Endothelial cell of umbilical vein (primary cell): ENCODE measurements at regions not wholly inside any gene's neighbourhood (a gene's known extent, or its start where the extent isn't known, plus 50 kb on each side); places are given as distances from the start of the nearest gene placed in this dataset.

ENCODE experiments used
- BruUV-seq: library from RNA; stranded (reverse); fragments of 400-500 nt; replicated peaks from 2 replicates; lab custom pipeline; 2021; lab: Mats Ljungman, UMichigan
- CTCF ChIA-PET: fragments of 300-600, 350-600 bp; sonication (Branson Sonifier 250); formaldehyde crosslinking; loops from one replicate; lab custom pipeline; 2021; ENCODE audit warnings: antibody characterized with exemption, inconsistent platforms; lab: Charles Lee
- POLR2A ChIA-PET: fragments of 300-600, 350-600 bp; sonication (Branson Sonifier 250); formaldehyde crosslinking; loops from one replicate; lab custom pipeline; 2021; ENCODE audit warnings: antibody characterized with exemption, inconsistent platforms; lab: Charles Lee
- DNase-seq: peaks from one replicate; pipeline ENCODE4 v3.0.0-alpha.2; 2011; ENCODE audit warnings: low read depth, low spot score
- FAIRE-seq: peaks from 2 replicates; lab custom pipeline; 2011; peaks lifted over from hg19 to GRCh38; lab: Jason Lieb, UNC
- H2AFZ ChIP-seq: 2 replicates; pipeline ENCODE4 v1.6.0; 2012; ENCODE audit warnings: low read depth, low read length, control low read depth, inconsistent platforms
- H3K27ac ChIP-seq: 2 replicates; pipeline ENCODE4 v1.5.1; 2011; ENCODE audit warnings: low read depth, mild to moderate bottlenecking, control low read depth, low read length, moderate library complexity; ENCODE audit not compliant: insufficient read depth
- H3K27me3 ChIP-seq, 2 experiments: 2 replicates each; pipeline versions ENCODE4 v1.6.0 to v1.6.1; 2011; ENCODE audit warnings: low read length in 2 of 2, mixed read lengths in 1 of 2; ENCODE audit not compliant: control insufficient read depth in 2 of 2, insufficient read depth in 2 of 2
- H3K36me3 ChIP-seq, 2 experiments: 2 replicates in 1 of 2; 3 replicates in 1 of 2; pipeline ENCODE4 v1.5.1; 2011; ENCODE audit warnings: low read length in 2 of 2, mild to moderate bottlenecking in 1 of 2, moderate library complexity in 1 of 2; ENCODE audit not compliant: control insufficient read depth in 2 of 2, insufficient read depth in 2 of 2; ENCODE audit errors: extremely low read depth in 1 of 2
- H3K4me1 ChIP-seq: 3 replicates; pipeline ENCODE4 v1.5.1; 2011; ENCODE audit warnings: mild to moderate bottlenecking, low read length; ENCODE audit not compliant: control insufficient read depth, insufficient read depth; ENCODE audit errors: extremely low read depth
- H3K4me2 ChIP-seq: 2 replicates; pipeline ENCODE4 v1.6.1; 2011; ENCODE audit warnings: low read length, control low read depth, mixed read lengths; ENCODE audit not compliant: insufficient read depth
- H3K4me3 ChIP-seq, 3 experiments: fragments of 200-600 bp in 1 of 3; sonication (generic), shearing (Covaris generic) in 1 of 3; replicated peaks in 1 of 3; 2 replicates each; pipeline ENCODE4 v1.5.1; 2011 to 2016; ENCODE audit warnings: control low read depth in 3 of 3, low read length in 3 of 3, mild to moderate bottlenecking in 2 of 3, inconsistent platforms in 1 of 3, low read depth in 1 of 3, moderate library complexity in 1 of 3; ENCODE audit not compliant: insufficient read depth in 1 of 3
- H3K79me2 ChIP-seq: 2 replicates; pipeline ENCODE4 v1.6.0; 2012; ENCODE audit warnings: low read length, inconsistent platforms; ENCODE audit not compliant: control insufficient read depth, insufficient read depth
- H3K9ac ChIP-seq: replicated peaks from 2 replicates; pipeline ENCODE3; 2011; ENCODE audit warnings: low read length, control low read depth; ENCODE audit not compliant: insufficient read depth; ENCODE audit errors: extremely low read depth
- H3K9me1 ChIP-seq: replicated peaks from 3 replicates; pipeline ENCODE4 v1.6.0; 2011; ENCODE audit warnings: mild to moderate bottlenecking, low read length; ENCODE audit not compliant: control insufficient read depth, insufficient read depth; ENCODE audit errors: extremely low read depth
- H3K9me3 ChIP-seq: replicated peaks from 2 replicates; pipeline ENCODE4 v1.5.1; 2012; ENCODE audit warnings: low read length, inconsistent platforms; ENCODE audit not compliant: control insufficient read depth, insufficient read depth
- H4K20me1 ChIP-seq: replicated peaks from 2 replicates; pipeline ENCODE3; 2011; ENCODE audit warnings: mild to moderate bottlenecking, low read length; ENCODE audit not compliant: control insufficient read depth, insufficient read depth; ENCODE audit errors: extremely low read depth
- EZH2 ChIP-seq: IDR thresholded peaks from 2 replicates; pipeline ENCODE4 v1.6.1; 2012; ENCODE audit warnings: borderline replicate concordance, low read depth, mild to moderate bottlenecking, moderate library complexity, low read length, inconsistent platforms; ENCODE audit not compliant: severe bottlenecking
- FOS ChIP-seq: IDR thresholded peaks from 2 replicates; pipeline ENCODE4 v1.6.1; 2011; ENCODE audit warnings: mild to moderate bottlenecking, low read length, moderate library complexity, borderline replicate concordance; ENCODE audit not compliant: insufficient read depth
- GATA2 ChIP-seq: IDR thresholded peaks from 2 replicates; pipeline ENCODE4 v1.7.0; 2011; ENCODE audit warnings: low read depth, mild to moderate bottlenecking, moderate library complexity, mixed read lengths, low read length; ENCODE audit not compliant: insufficient read length, insufficient read depth
- JUN ChIP-seq: IDR thresholded peaks from 2 replicates; pipeline ENCODE4 v1.6.1; 2011; ENCODE audit warnings: borderline replicate concordance, low read depth; ENCODE audit not compliant: insufficient read length, insufficient read depth
- MYC ChIP-seq: IDR thresholded peaks from one replicate; pipeline ENCODE4 v1.6.1; 2011; ENCODE audit warnings: mild to moderate bottlenecking, low read depth, low read length
- POLR2A ChIP-seq: IDR thresholded peaks from 2 replicates; pipeline ENCODE4 v1.6.1; 2012; ENCODE audit warnings: low read depth, mild to moderate bottlenecking, control low read depth, low read length
- POLR2AphosphoS5 ChIP-seq: IDR thresholded peaks from 2 replicates; pipeline ENCODE4 v1.6.1; 2012; ENCODE audit warnings: low read depth, mild to moderate bottlenecking, control low read depth, low read length, moderate library complexity; ENCODE audit not compliant: insufficient read depth
- dilution Hi-C: fragments of 300-500 bp; cut with MboI; formaldehyde crosslinking; loops from one replicate; pipeline ENCODE4 v1.15.0; 2019; ENCODE audit warnings: low sequenced_read_pairs; ENCODE audit not compliant: extremely low pct_ligation_motif_present
- intact Hi-C: fragments of 100-400 bp; cut with micrococcal nuclease; formaldehyde crosslinking; loops from one replicate; pipeline ENCODE4 v1.10.0; 2022
- TF ChIP-seq, protein P1 (sequence below): IDR thresholded peaks from 2 replicates; pipeline ENCODE4 v1.6.1; 2011; ENCODE audit not compliant: insufficient read depth, insufficient read length
- TF ChIP-seq, protein P2 (sequence below), 2 donors: IDR thresholded peaks; 1 replicate in 1 of 2; 2 replicates in 1 of 2; pipeline ENCODE4 v1.5.1; 2011; ENCODE audit warnings: low read length in 2 of 2, mild to moderate bottlenecking in 2 of 2, moderate library complexity in 2 of 2, control low read depth in 1 of 2, inconsistent platforms in 1 of 2, low read depth in 1 of 2; ENCODE audit not compliant: insufficient read depth in 1 of 2; ENCODE audit errors: extremely low read depth in 1 of 2

DNA sequence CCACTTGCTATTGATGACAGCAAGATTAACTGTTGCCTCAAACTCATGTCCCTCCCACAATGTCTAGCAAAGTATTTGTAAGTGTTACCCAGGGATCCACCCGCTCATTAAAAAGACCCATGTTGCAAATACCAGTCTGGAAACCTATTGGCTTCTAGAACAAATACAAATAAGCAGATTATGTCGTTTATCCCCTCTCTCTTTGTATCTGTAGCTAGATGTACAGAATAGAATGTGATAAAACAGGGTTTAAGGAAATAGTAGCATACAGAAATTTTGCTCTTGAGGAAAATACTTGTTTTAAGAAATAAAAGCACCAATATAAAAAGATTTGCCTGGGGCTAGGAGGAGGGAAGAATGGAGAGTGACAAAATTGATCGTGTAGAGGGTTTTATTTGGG is 142.7 kb upstream of the ZIC3 start:
- Histone ChIP-seq H4K20me1 (no peaks in the 10 kb centered on the region), H3K4me2 (no peak overlapping the region), H3K27me3 (peaks cover 7 to 22% of the 10 kb centered on the region in 2 experiments), H3K9me3 (no peaks in the 10 kb centered on the region), H3K36me3 (no peaks in the 10 kb centered on the region), H3K79me2 (no peaks in the 10 kb centered on the region), H3K9ac (no peak overlapping the region), H2AFZ (no peak overlapping the region), H3K4me3 (no peak overlapping the region), H3K27ac (no peak overlapping the region), H3K9me1 (no peaks in the 10 kb centered on the region), H3K4me1 (no peaks in the 10 kb centered on the region)
- FAIRE-seq = no peak
- CTCF ChIA-PET = no interaction called here
- DNase-seq = no peak
- POLR2A ChIA-PET = no interaction called here
- intact Hi-C loops (no loop called here), dilution Hi-C loops (no loop called here)
- BruUV-seq = no TSS peak
- TF ChIP-seq EZH2 (no peak), POLR2AphosphoS5 (no peak), POLR2A (no peak), JUN (no peak), MYC (no peak), GATA2 (no peak), FOS (no peak)
- TF ChIP-seq, protein P1, sequence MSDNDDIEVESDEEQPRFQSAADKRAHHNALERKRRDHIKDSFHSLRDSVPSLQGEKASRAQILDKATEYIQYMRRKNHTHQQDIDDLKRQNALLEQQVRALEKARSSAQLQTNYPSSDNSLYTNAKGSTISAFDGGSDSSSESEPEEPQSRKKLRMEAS = no peak
- TF ChIP-seq, protein P2, sequence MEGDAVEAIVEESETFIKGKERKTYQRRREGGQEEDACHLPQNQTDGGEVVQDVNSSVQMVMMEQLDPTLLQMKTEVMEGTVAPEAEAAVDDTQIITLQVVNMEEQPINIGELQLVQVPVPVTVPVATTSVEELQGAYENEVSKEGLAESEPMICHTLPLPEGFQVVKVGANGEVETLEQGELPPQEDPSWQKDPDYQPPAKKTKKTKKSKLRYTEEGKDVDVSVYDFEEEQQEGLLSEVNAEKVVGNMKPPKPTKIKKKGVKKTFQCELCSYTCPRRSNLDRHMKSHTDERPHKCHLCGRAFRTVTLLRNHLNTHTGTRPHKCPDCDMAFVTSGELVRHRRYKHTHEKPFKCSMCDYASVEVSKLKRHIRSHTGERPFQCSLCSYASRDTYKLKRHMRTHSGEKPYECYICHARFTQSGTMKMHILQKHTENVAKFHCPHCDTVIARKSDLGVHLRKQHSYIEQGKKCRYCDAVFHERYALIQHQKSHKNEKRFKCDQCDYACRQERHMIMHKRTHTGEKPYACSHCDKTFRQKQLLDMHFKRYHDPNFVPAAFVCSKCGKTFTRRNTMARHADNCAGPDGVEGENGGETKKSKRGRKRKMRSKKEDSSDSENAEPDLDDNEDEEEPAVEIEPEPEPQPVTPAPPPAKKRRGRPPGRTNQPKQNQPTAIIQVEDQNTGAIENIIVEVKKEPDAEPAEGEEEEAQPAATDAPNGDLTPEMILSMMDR (IDR thresholded peaks at IDR 0.05; ENCODE audit: extremely low read depth in 1 of 2, insufficient read depth in 1 of 2, low read depth in 1 of 2, low read length in 2 of 2) = no peak
